Fibroblast of lung (primary cell): ENCODE measurements at regions not wholly inside any gene's neighbourhood (a gene's known extent, or its start where the extent isn't known, plus 50 kb on each side); places are given as distances from the start of the nearest gene placed in this dataset.

ENCODE experiments used
- DNase-seq, 2 donors: peaks; one replicate each; pipeline versions ENCODE4 v3.0.0 to v3.0.0-alpha.2; 2010; ENCODE audit warnings: low read depth in 2 of 2
- H2AFZ ChIP-seq: 2 replicates; pipeline ENCODE4 v1.5.1; 2012; ENCODE audit warnings: low read length, control low read depth, inconsistent platforms
- H3K27ac ChIP-seq: 2 replicates; pipeline ENCODE4 v1.5.1; 2011; ENCODE audit warnings: low read length, control low read depth; ENCODE audit not compliant: insufficient read depth
- H3K27me3 ChIP-seq: 2 replicates; pipeline ENCODE4 v1.5.1; 2011; ENCODE audit warnings: mild to moderate bottlenecking, low read length; ENCODE audit not compliant: control insufficient read depth, insufficient read depth
- H3K36me3 ChIP-seq: 2 replicates; pipeline ENCODE4 v1.5.1; 2011; ENCODE audit warnings: low read length; ENCODE audit not compliant: control insufficient read depth, insufficient read depth
- H3K4me1 ChIP-seq: 2 replicates; pipeline ENCODE4 v1.5.1; 2011; ENCODE audit warnings: low read length; ENCODE audit not compliant: control insufficient read depth, insufficient read depth; ENCODE audit errors: extremely low read depth
- H3K4me2 ChIP-seq: 2 replicates; pipeline ENCODE4 v1.5.1; 2011; ENCODE audit warnings: low read length, control low read depth; ENCODE audit not compliant: insufficient read depth; ENCODE audit errors: extremely low read depth
- H3K4me3 ChIP-seq, 4 experiments: fragments of 200-600 bp in 1 of 4; sonication (generic) in 1 of 4; replicated peaks in 1 of 4; 2 replicates each; pipeline ENCODE4 v1.5.1; 2011 to 2016; ENCODE audit warnings: low read length in 4 of 4, low read depth in 3 of 4, mild to moderate bottlenecking in 3 of 4, control low read depth in 2 of 4, inconsistent platforms in 1 of 4, mixed read lengths in 1 of 4; ENCODE audit not compliant: insufficient read depth in 1 of 4; ENCODE audit errors: control extremely low read depth in 1 of 4
- H3K79me2 ChIP-seq: 2 replicates; pipeline ENCODE4 v1.5.1; 2012; ENCODE audit warnings: mild to moderate bottlenecking, low read length, inconsistent platforms; ENCODE audit not compliant: control insufficient read depth, insufficient read depth
- H3K9ac ChIP-seq: 2 replicates; pipeline ENCODE4 v1.5.1; 2011; ENCODE audit warnings: mild to moderate bottlenecking, low read length, control low read depth; ENCODE audit not compliant: insufficient read depth
- H3K9me3 ChIP-seq: 2 replicates; pipeline ENCODE4 v1.5.1; 2012; ENCODE audit warnings: low read depth, low read length; ENCODE audit not compliant: control insufficient read depth, insufficient read depth
- H4K20me1 ChIP-seq: 2 replicates; pipeline ENCODE4 v1.5.1; 2011; ENCODE audit warnings: low read length; ENCODE audit not compliant: control insufficient read depth, insufficient read depth; ENCODE audit errors: extremely low read depth
- CTCF ChIP-seq, 2 donors: IDR thresholded peaks in 1 of 2; conservative IDR thresholded peaks in 1 of 2; 1 replicate in 1 of 2; 2 replicates in 1 of 2; pipeline ENCODE4 v1.5.1; 2011 to 2012; ENCODE audit warnings: low read length in 2 of 2, control low read depth in 1 of 2, inconsistent platforms in 1 of 2, low read depth in 1 of 2, mild to moderate bottlenecking in 1 of 2
- EZH2 ChIP-seq: IDR thresholded peaks from 2 replicates; pipeline ENCODE4 v1.5.1; 2012; ENCODE audit warnings: low read length, control low read depth, mild to moderate bottlenecking; ENCODE audit errors: missing control alignments

- H3K4me2 ChIP-seq, result no peak overlapping the region
- DNase-seq, result no peak
- H3K4me3 ChIP-seq, result no peak overlapping the region
- no peak for TF ChIP-seq EZH2
- H3K9me3 ChIP-seq, result no peaks in the 10 kb centered on the region
- no peaks in the 10 kb centered on the region for H3K79me2 ChIP-seq
- H2AFZ ChIP-seq, result no peak overlapping the region
- no peaks in the 10 kb centered on the region for H4K20me1 ChIP-seq
- no peaks in the 10 kb centered on the region for H3K36me3 ChIP-seq
- H3K9ac ChIP-seq, result no peak overlapping the region
- H3K4me1 ChIP-seq, result no peaks in the 10 kb centered on the region
- H3K27me3 ChIP-seq, result no peaks in the 10 kb centered on the region
- no peak overlapping the region for H3K27ac ChIP-seq
Observed at GRCh38 chr1:82724246-82724645, 923.5 kb downstream of the ADGRL2 start.

GRCh38 chr1:82722608-82723007 lies 921.9 kb downstream of the ADGRL2 start:
- H3K27me3 ChIP-seq, result no peaks in the 10 kb centered on the region
- no peak overlapping the region for H3K4me2 ChIP-seq
- no peaks in the 10 kb centered on the region for H3K9me3 ChIP-seq
- TF ChIP-seq EZH2 (no peak), CTCF (conservative IDR thresholded peaks at IDR 0.05 in 1 of 2, IDR thresholded peaks at IDR 0.05 in 1 of 2; ENCODE audit: low read depth in 1 of 2, low read length in 2 of 2) (no peak)
- DNase-seq, result no peak
- no peaks in the 10 kb centered on the region for H3K4me1 ChIP-seq
- no peak overlapping the region for H3K27ac ChIP-seq
- H3K9ac ChIP-seq, result no peak overlapping the region
- no peaks in the 10 kb centered on the region for H4K20me1 ChIP-seq
- H2AFZ ChIP-seq, result no peak overlapping the region
- H3K36me3 ChIP-seq, result no peaks in the 10 kb centered on the region
- no peak overlapping the region for H3K4me3 ChIP-seq
- no peaks in the 10 kb centered on the region for H3K79me2 ChIP-seq

GRCh38 chr1:82721702-82722101 lies 921.0 kb downstream of the ADGRL2 start:
- Histone ChIP-seq H3K79me2 (no peaks in the 10 kb centered on the region), H3K36me3 (no peaks in the 10 kb centered on the region), H3K27ac (no peak overlapping the region), H4K20me1 (no peaks in the 10 kb centered on the region), H3K4me3 (no peak overlapping the region), H3K9ac (no peak overlapping the region), H2AFZ (no peak overlapping the region), H3K27me3 (no peaks in the 10 kb centered on the region), H3K4me1 (no peaks in the 10 kb centered on the region), H3K9me3 (no peaks in the 10 kb centered on the region), H3K4me2 (no peak overlapping the region)
- TF ChIP-seq CTCF (conservative IDR thresholded peaks at IDR 0.05 in 1 of 2, IDR thresholded peaks at IDR 0.05 in 1 of 2; ENCODE audit: low read depth in 1 of 2, low read length in 2 of 2), result no peak
- TF ChIP-seq EZH2, result no peak
- DNase-seq, result no peak
